GM12878 (cell line): ENCODE measurements at regions not wholly inside any gene's neighbourhood (a gene's known extent, or its start where the extent isn't known, plus 50 kb on each side); places are given as distances from the start of the nearest gene placed in this dataset.
A peak's percentile ranks its signal among the peaks of the same experiment; 100 is the strongest.

Experiments used
- ATAC-seq: fragments of 200-7000 bp; cut with Tn5 transposase; 3 replicates; pipeline ENCODE4 v1.9.1; 2020; ENCODE audit warnings: mild to moderate bottlenecking, moderate library complexity
- BruUV-seq: library from RNA; stranded (reverse); fragments of 400-500 nt; replicated peaks from 2 replicates; lab custom pipeline; 2021; lab: Mats Ljungman, UMichigan
- CTCF ChIA-PET: fragments of 300-600 bp; sonication (Branson Sonifier 250); formaldehyde crosslinking; extraction: SDS; loops from one replicate; lab custom pipeline; 2021; ENCODE audit warnings: inconsistent platforms; lab: Yijun Ruan, JAX
- POLR2A ChIA-PET: fragments of 350-600 bp; formaldehyde crosslinking; extraction: SDS; loops from one replicate; lab custom pipeline; 2021; ENCODE audit warnings: inconsistent platforms; lab: Charles Lee
- RAD21 ChIA-PET: fragments of 300-600 bp; sonication (Branson Sonifier 250); formaldehyde crosslinking; loops from one replicate; lab custom pipeline; 2023; ENCODE audit warnings: antibody characterized with exemption; ENCODE audit not compliant: unreplicated experiment; lab: Charles Lee
- SMC1A ChIA-PET: fragments of 300-600 bp; sonication (Branson Sonifier 250); formaldehyde crosslinking; loops from one replicate; lab custom pipeline; 2023; ENCODE audit not compliant: unreplicated experiment, uncharacterized antibody; lab: Charles Lee
- DNase-seq: peaks from one replicate; pipeline ENCODE4 v3.0.0-alpha.2; 2011; ENCODE audit warnings: low read depth, low spot score
- FAIRE-seq: peaks from 3 replicates; lab custom pipeline; 2011; peaks lifted over from hg19 to GRCh38; lab: Jason Lieb, UNC
- H2AFZ ChIP-seq: 2 replicates; pipeline ENCODE4 v1.6.0; 2011; ENCODE audit warnings: low read depth, low read length, control low read depth; ENCODE audit not compliant: control insufficient read depth
- H3K27ac ChIP-seq: 2 replicates; pipeline ENCODE4 v1.5.1; 2011; ENCODE audit warnings: control low read depth; ENCODE audit not compliant: control insufficient read depth, insufficient read depth
- H3K27me3 ChIP-seq, 2 experiments: replicated peaks in 1 of 2; 2 replicates each; pipeline versions ENCODE4 v1.6.0 to v1.6.1; 2011; ENCODE audit warnings: low read length in 1 of 2; ENCODE audit not compliant: control insufficient read depth in 2 of 2, insufficient read depth in 2 of 2
- H3K36me3 ChIP-seq, 2 experiments: 2 replicates each; pipeline ENCODE4 v1.5.1; 2011; ENCODE audit warnings: low read length in 1 of 2; ENCODE audit not compliant: control insufficient read depth in 2 of 2, insufficient read depth in 2 of 2
- H3K4me1 ChIP-seq: 2 replicates; pipeline ENCODE4 v1.6.1; 2011; ENCODE audit warnings: mild to moderate bottlenecking, low read length, moderate library complexity, mixed read lengths; ENCODE audit not compliant: control insufficient read depth, insufficient read depth
- H3K4me2 ChIP-seq: 2 replicates; pipeline ENCODE4 v1.6.0; 2011; ENCODE audit warnings: control low read depth; ENCODE audit not compliant: control insufficient read depth, insufficient read depth
- H3K4me3 ChIP-seq: fragments of 200-600 bp; sonication (generic); 2 replicates; pipeline ENCODE4 v1.5.1; 2016
- H3K79me2 ChIP-seq: 2 replicates; pipeline ENCODE4 v1.6.0; 2011; ENCODE audit warnings: low read length; ENCODE audit not compliant: control insufficient read depth, insufficient read depth
- H3K9ac ChIP-seq: 2 replicates; pipeline ENCODE4 v1.8.0; 2011; ENCODE audit warnings: low read length, control low read depth, mixed read lengths; ENCODE audit not compliant: control insufficient read depth, insufficient read depth
- H3K9me3 ChIP-seq: replicated peaks from 3 replicates; pipeline ENCODE4 v1.5.1; 2011; ENCODE audit warnings: mild to moderate bottlenecking, low read length; ENCODE audit not compliant: control insufficient read depth, insufficient read depth
- H4K20me1 ChIP-seq: 2 replicates; pipeline ENCODE4 v1.6.0; 2011; ENCODE audit not compliant: control insufficient read depth, insufficient read depth
- HDGF ChIP-seq: fragments of 450-650 bp; IDR thresholded peaks from 2 replicates; pipeline ENCODE4 v1.6.1; 2016; ENCODE audit warnings: antibody characterized with exemption
- KDM1A ChIP-seq: fragments of 200-600 bp; sonication (generic); IDR thresholded peaks from 2 replicates; pipeline ENCODE4 v1.6.1; 2016; ENCODE audit warnings: borderline replicate concordance
- MXI1 ChIP-seq: fragments of 150-350 bp; IDR thresholded peaks from 2 replicates; pipeline ENCODE4 v1.6.1; 2011; ENCODE audit warnings: low read depth, mild to moderate bottlenecking, inconsistent platforms, low read length, improper control_type of control experiment
- MYB ChIP-seq: fragments of 150-350 bp; IDR thresholded peaks from 2 replicates; pipeline ENCODE4 v1.6.1; 2014; ENCODE audit warnings: mild to moderate bottlenecking, low read depth, low read length, borderline replicate concordance
- WGBS: methylation state at CpG from one replicate; pipeline ENCODE4 v1.1.6; 2016; ENCODE audit warnings: low lambda C conversion rate; ENCODE audit not compliant: insufficient replicate concordance, insufficient coverage; ENCODE audit errors: missing lambda C conversion rate; 5-methylcytosine and 5-hydroxymethylcytosine counted together
- in situ Hi-C: fragments of 300-500 bp; cut with MboI; formaldehyde crosslinking; loops from 9 replicates; pipeline ENCODE4 v1.14.3; 2018; ENCODE audit warnings: mixed read lengths
- intact Hi-C: fragments of 100-400 bp; cut with micrococcal nuclease; formaldehyde crosslinking; loops from one replicate; pipeline ENCODE4 v1.14.2; 2022; ENCODE audit not compliant: unreplicated experiment
- TF ChIP-seq, protein P1 (sequence below): fragments of 450-650 bp; IDR thresholded peaks from 2 replicates; pipeline ENCODE4 v1.6.1; 2017; ENCODE audit warnings: mild to moderate bottlenecking, moderate library complexity

DNA sequence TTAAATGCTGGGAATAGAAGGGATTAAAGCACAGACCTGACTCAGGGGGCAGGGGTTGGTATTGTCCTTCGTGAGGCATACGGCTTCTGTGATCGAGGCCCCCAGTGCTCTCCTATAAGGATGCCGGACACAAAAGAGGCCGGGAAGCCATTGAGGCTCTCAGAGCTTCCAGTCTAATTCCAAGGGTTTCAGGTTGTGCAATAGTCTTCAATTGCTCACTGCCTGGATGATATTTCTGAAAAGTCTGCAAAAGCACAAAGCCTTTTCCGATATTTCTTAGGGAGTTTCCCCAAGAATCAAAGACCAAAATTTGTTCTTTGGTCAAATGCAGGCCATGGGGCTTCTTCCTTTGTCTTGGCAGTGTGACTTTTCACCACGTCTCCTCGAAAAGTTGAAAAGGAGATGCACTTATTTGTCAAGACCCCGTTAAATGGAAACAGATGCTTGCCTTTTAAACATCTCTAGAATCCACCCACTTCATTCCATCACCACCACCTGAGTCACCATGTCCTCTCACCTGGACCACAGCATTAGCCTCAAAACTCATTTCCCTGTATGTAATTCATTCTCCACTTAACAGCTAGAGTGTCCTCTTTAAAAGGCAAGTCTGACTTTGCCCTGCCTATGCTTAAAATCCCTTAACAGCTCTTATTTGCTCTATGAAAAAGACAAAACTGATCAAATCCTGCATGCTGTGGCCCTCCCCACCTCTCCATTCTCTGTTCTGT is 134.8 kb upstream of the NAMPT start:
- ChIA-PET POLR2A (no interaction called here), CTCF (interaction anchor here (0.6 kb wide), 1 partner anchor 73 kb away, joined by 3 read pairs; no protein-coding TSS in a partner anchor), RAD21 (no interaction called here), SMC1A (interaction anchor here (1.0 to 1.2 kb wide), 2 partner anchors 16 to 26 kb away, joined by 3 read pairs; no protein-coding TSS in a partner anchor)
- no peak overlapping the region for H3K4me3 ChIP-seq
- no peaks in the 10 kb centered on the region for H3K79me2 ChIP-seq
- 88% methylated on average over 9 of the region's 9 CpGs for WGBS
- H3K4me1 ChIP-seq = peaks cover 8% of the 10 kb centered on the region
- no peak overlapping the region for H3K4me2 ChIP-seq
- no peaks in the 10 kb centered on the region for H3K36me3 ChIP-seq
- ATAC-seq (no peak), FAIRE-seq (peak; percentile 35), DNase-seq (no peak)
- no peak overlapping the region for H2AFZ ChIP-seq
- no peaks in the 10 kb centered on the region for H3K27me3 ChIP-seq
- in situ Hi-C loops = no loop called here
- no peaks in the 10 kb centered on the region for H4K20me1 ChIP-seq
- BruUV-seq = no TSS peak
- H3K9me3 ChIP-seq = peaks cover 3% of the 10 kb centered on the region; the same call in 2 of the 3 replicates
- intact Hi-C loops = no loop called here
- H3K27ac ChIP-seq = no peak overlapping the region
- no peak overlapping the region for H3K9ac ChIP-seq
- TF ChIP-seq HDGF (no peak), MYB (no peak), KDM1A (no peak), MXI1 (no peak)
- TF ChIP-seq, protein P1, sequence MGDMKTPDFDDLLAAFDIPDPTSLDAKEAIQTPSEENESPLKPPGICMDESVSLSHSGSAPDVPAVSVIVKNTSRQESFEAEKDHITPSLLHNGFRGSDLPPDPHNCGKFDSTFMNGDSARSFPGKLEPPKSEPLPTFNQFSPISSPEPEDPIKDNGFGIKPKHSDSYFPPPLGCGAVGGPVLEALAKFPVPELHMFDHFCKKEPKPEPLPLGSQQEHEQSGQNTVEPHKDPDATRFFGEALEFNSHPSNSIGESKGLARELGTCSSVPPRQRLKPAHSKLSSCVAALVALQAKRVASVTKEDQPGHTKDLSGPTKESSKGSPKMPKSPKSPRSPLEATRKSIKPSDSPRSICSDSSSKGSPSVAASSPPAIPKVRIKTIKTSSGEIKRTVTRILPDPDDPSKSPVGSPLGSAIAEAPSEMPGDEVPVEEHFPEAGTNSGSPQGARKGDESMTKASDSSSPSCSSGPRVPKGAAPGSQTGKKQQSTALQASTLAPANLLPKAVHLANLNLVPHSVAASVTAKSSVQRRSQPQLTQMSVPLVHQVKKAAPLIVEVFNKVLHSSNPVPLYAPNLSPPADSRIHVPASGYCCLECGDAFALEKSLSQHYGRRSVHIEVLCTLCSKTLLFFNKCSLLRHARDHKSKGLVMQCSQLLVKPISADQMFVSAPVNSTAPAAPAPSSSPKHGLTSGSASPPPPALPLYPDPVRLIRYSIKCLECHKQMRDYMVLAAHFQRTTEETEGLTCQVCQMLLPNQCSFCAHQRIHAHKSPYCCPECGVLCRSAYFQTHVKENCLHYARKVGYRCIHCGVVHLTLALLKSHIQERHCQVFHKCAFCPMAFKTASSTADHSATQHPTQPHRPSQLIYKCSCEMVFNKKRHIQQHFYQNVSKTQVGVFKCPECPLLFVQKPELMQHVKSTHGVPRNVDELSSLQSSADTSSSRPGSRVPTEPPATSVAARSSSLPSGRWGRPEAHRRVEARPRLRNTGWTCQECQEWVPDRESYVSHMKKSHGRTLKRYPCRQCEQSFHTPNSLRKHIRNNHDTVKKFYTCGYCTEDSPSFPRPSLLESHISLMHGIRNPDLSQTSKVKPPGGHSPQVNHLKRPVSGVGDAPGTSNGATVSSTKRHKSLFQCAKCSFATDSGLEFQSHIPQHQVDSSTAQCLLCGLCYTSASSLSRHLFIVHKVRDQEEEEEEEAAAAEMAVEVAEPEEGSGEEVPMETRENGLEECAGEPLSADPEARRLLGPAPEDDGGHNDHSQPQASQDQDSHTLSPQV = no peak
